GM19240 (cell line): ENCODE measurements at regions not wholly inside any gene's neighbourhood (a gene's known extent, or its start where the extent isn't known, plus 50 kb on each side); places are given as distances from the start of the nearest gene placed in this dataset.

ENCODE experiments used
- DNase-seq: peaks from one replicate; pipeline ENCODE4 v3.0.0; 2011; ENCODE audit warnings: low spot score; ENCODE audit not compliant: insufficient read length

DNA sequence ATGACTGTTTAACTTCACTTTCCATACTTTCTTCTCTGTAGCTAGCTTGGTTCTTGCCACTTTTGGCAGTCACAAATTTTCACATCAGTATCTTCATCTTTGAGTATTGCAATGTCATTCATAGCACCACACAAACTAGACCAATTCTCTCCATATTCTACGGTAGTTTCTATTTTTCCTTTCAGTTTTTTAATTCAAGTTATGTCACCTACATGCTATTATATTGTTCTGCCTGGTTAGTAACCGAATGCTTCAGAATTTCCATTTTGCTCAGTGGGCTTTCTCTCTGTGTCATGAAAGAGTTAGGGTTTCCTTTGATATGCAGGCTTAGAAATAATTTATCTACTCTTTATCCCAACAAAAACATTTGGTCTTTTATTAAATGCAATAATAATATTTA lies 896.5 kb downstream of the GATA3 start:
- no peak for DNase-seq

GRCh38 chr10:8951440-8952089 lies 897.1 kb downstream of the GATA3 start:
- no peak for DNase-seq

GRCh38 chr10:8956400-8956799 lies 901.9 kb downstream of the GATA3 start:
- DNase-seq: no peak

GRCh38 chr10:8962249-8962648 lies 907.8 kb downstream of the GATA3 start:
- DNase-seq: no peak

GRCh38 chr10:8967061-8967460 lies 912.6 kb downstream of the GATA3 start:
- no peak for DNase-seq

DNA sequence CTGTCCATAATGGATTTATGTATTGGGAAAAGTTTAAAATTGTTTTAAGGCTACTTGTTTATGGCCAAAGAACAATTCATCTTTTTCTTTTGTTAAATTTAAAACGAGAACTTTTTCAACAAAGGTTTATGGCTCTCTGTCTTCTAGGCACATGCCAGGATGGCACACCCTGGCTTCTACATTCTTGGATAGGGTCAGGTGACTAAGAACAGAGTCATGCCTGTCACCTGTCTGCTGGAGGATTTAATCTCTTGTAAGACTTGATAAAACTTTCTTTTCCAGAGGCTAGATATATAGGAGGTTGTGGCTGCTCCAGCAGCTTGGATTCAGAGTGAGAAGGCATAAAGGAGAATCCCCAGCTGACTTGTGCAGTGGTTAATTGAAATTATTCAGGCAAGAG lies 915.4 kb downstream of the GATA3 start:
- DNase-seq: no peak

DNA sequence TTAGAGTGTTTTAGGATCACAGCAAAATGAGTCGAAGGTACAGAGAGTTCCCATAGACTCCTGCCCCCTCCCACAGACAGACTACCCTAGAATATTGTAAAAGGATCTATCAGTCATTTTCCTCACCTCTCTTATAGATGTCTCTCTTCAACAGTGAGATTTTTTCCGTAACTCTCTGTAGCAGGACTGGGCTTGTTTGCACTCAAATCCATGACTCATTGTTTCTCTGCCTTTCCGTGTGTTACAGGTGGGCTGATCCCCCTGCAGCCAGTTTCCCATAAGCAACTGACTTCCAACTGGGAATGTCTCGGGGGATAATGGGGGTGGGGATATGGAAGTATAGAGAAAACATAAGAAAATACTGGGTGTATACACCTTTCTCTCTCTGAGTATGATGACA lies 921.0 kb downstream of the GATA3 start:
- DNase-seq: no peak

- DNase-seq: no peak
Observed at GRCh38 chr10:8978100-8978499, 923.6 kb downstream of the GATA3 start.

GRCh38 chr10:8979976-8980375 lies 925.5 kb downstream of the GATA3 start:
- no peak for DNase-seq

DNA sequence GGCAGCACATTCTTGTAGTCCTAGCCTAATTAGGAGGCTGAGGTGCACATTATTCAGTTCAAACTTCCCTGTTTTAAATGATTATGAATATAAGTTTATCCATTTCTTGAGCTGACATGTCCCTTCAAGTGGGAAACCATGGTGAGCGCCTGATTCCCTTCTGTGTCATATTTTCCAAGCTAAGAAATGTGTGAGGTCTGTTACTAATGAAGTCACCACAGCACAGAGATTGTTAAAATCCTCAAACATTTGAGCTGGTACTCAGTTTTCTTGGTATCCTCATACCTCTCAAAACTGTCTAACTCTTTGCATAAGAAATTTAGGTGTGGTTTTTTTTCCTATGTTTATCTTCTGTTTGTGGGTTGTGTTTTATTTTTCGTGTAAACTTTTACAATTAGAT lies 926.8 kb downstream of the GATA3 start:
- no peak for DNase-seq

GRCh38 chr10:8985651-8986050 lies 931.2 kb downstream of the GATA3 start:
- no peak for DNase-seq

DNA sequence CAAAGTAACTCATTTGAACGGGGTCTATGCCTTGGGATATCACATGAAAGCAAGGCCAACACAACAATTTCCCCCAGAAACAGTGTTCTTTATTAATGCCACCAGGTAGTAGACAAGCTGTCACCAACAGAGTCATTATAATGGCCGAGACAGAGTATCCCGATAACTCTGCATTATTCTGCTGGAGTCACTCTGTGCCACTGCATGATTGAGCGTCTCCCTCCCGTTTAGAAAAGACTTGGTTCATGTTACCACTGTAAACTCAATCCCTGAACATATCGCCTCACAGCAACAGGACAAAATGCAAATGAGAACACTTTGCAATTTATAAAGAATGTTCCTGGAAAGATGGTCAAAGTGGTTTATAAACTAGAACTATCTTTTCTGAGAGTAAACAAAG lies 932.5 kb downstream of the GATA3 start:
- DNase-seq: no peak

GRCh38 chr10:8987712-8988111 lies 933.2 kb downstream of the GATA3 start:
- DNase-seq: no peak

DNA sequence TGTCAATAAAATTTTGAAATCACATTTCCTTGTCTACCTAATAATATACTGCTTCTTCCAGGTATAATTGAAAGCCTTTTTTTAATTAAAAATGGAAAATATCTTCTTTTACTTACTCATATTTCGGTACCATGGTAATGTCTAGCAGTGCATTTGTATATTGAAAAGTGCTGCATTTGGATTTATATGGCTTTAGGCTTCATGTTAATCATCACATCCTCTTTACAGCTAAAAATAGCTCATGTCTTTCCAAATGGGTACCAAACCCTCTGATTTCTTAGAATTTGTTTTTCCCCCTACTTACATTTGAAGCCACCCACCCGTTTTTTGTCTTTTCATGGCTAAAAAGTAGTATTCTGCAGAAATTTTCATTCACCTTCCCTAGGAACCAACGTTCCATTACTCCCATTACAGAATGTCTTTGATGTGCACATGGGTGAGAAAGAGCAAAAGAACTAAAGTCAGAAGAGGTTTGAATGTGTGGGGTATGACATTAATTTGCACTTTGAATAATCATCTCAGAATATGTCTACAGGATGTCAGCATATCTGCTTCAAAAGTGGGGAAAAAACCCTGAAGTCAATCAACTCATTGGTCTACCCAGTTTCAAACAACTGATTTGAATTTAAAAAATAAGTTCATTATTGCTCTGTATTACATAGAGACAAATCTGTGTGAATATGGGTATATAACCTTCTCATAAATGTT lies 935.9 kb downstream of the GATA3 start:
- DNase-seq: no peak

GRCh38 chr10:8992009-8992408 lies 937.5 kb downstream of the GATA3 start:
- DNase-seq: no peak

GRCh38 chr10:8993864-8994263 lies 939.4 kb downstream of the GATA3 start:
- no peak for DNase-seq

DNA sequence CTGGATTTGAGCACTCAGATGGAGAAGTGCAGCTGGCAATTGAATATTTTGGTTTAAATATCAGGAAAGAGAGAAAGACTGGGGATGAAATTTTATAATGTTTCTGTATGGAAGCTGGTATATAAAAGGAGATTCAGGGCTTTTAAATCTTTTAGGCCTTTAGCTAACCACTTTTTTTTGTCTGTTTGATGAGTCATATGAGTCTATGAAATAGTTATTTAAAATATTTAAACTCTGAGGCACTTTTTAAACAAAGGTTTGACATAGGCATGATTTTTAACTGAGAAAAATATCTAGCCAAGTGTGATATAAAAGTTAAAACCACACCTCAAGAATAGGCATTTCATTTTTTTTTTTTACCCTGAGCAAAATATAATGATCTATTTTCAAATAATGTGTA lies 944.3 kb downstream of the GATA3 start:
- no peak for DNase-seq

DNA sequence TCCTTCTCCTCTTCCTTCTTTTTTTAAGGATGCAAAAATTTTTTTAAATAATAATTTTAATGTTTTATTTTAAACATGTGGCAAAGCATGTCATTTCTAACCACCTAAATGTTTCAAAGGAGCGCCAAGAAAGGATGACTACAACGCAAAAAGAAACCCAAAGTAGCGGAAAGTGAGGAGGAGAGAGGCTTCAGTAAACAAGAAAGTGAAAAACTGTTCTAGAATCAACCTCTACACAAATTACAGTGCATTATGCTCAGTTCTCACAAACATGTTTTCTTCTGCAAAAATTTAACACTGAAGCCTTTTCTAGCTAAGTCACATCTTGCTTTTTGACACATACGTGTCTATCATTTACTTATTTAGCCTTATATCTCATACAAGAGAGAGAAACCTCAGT lies 948.6 kb downstream of the GATA3 start:
- no peak for DNase-seq

DNA sequence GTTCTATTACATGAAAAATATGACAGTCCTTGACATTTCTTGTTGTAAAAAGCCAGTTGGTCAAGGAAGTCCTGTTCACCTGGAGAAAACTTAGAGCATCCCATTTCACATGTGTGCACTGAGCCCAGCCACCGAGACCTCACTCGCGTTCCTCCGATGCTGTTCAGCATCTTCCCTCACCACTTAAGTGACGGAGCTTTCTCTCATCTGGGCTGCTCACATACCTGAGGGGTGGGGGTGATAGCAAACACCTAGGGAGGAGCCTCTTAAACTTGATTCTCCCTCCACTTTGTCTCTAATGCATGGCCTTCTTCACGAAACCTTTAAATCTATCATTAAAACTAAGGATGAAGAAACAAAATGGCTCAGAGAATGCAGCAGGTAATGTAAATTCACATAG lies 950.2 kb downstream of the GATA3 start:
- no peak for DNase-seq

DNA sequence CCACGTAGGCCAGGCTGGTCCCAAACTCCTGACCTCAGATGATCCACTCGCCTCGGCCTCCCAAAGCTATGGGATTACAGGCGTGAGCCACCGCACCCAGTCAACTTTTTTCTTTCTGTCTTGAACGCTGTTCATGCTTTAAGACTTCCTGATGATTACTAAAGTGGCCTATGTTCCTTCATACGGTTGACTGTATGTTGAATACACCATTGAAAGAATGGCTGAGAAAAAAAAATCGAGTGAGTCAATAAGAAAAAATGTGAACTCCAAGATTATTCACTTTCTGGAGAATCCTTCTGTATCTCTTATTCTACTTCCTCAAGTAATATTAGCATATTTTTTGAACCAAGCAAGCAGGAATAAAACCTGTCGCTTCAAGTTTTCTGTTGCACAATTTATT lies 955.0 kb downstream of the GATA3 start:
- no peak for DNase-seq

DNA sequence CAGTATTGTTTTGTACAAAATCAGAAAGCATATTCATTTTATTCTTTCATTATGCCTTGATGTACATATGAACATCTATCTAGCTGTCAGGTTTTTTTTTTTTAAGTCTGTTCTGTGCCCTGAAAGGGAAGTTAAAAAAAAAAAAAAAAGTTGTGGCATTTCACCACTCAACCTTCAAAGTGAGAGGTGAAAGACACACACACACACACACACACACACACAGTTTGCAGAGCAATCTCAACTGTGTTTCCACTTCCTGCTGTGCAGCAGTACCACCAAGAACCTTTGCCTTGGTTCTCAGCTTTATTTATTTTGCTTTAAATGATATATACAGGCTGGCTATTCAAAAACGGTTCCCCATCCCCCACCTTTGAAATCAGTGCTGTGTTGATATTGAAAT lies 955.6 kb downstream of the GATA3 start:
- DNase-seq: no peak

- no peak for DNase-seq
Observed at GRCh38 chr10:9010931-9011670, 956.6 kb downstream of the GATA3 start.

DNA sequence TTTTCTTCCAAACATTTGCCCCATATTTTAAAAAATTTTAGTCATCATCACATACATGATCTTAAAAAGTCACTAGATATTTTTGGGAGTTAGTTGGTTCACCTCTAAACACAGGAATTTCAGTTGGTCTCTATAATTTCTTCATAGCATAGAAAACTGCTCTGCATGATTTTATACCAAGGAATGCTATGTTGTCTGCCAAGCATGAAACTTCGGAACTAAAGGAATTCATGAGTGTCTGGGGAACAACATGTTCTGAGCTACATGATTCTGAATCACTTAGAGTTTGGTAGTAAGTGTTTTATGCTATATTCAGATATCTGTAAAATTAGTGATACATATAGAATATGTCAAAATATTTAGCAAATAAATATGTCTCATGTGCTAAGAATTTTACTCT lies 957.8 kb downstream of the GATA3 start:
- DNase-seq: no peak
